Hepatocyte (in vitro differentiated cells): ENCODE measurements at regions not wholly inside any gene's neighbourhood (a gene's known extent, or its start where the extent isn't known, plus 50 kb on each side); places are given as distances from the start of the nearest gene placed in this dataset.

Experiments used
- DNase-seq: peaks from one replicate; pipeline ENCODE4 v3.0.0-alpha.2; 2016; ENCODE audit warnings: low spot score
- H2AFZ ChIP-seq: fragments of 200-600 bp; sonication (generic); 2 replicates; pipeline ENCODE4 v1.6.0; 2016; ENCODE audit warnings: antibody characterized with exemption, mild to moderate bottlenecking
- H3K27ac ChIP-seq: fragments of 200-600 bp; sonication (generic); 2 replicates; pipeline ENCODE4 v1.5.1; 2016; ENCODE audit warnings: mild to moderate bottlenecking
- H3K27me3 ChIP-seq: fragments of 200-600 bp; sonication (generic); 2 replicates; pipeline ENCODE4 v1.6.1; 2016
- H3K36me3 ChIP-seq: fragments of 200-600 bp; sonication (generic); replicated peaks from 2 replicates; pipeline ENCODE4 v1.5.1; 2016; ENCODE audit warnings: low read depth; ENCODE audit not compliant: insufficient read depth
- H3K4me1 ChIP-seq: fragments of 200-600 bp; sonication (generic); 2 replicates; pipeline ENCODE4 v1.5.1; 2016; ENCODE audit warnings: mild to moderate bottlenecking, moderate library complexity; ENCODE audit not compliant: insufficient read depth
- H3K4me2 ChIP-seq: fragments of 200-600 bp; sonication (generic); 2 replicates; pipeline ENCODE4 v1.6.0; 2016
- H3K4me3 ChIP-seq: fragments of 200-600 bp; sonication (generic); 2 replicates; pipeline ENCODE4 v1.5.1; 2016; ENCODE audit warnings: mild to moderate bottlenecking
- H3K79me2 ChIP-seq: fragments of 200-600 bp; sonication (generic); 2 replicates; pipeline ENCODE4 v1.6.0; 2017; ENCODE audit warnings: mild to moderate bottlenecking
- H3K9me2 ChIP-seq: fragments of 200-600 bp; sonication (generic); replicated peaks from 2 replicates; pipeline ENCODE4 v1.6.0; 2017; ENCODE audit warnings: mild to moderate bottlenecking; ENCODE audit not compliant: insufficient read depth
- H3K9me3 ChIP-seq: fragments of 200-600 bp; sonication (generic); 2 replicates; pipeline ENCODE4 v1.5.1; 2016; ENCODE audit warnings: low read depth, mild to moderate bottlenecking
- H4K20me1 ChIP-seq: fragments of 200-600 bp; sonication (generic); 2 replicates; pipeline ENCODE4 v1.6.0; 2016; ENCODE audit warnings: mild to moderate bottlenecking; ENCODE audit not compliant: insufficient read depth, poor library complexity, severe bottlenecking
- CTCF ChIP-seq: fragments of 200-600 bp; sonication (generic); IDR thresholded peaks from 2 replicates; pipeline ENCODE4 v1.5.1; 2016; ENCODE audit warnings: antibody characterized with exemption, mild to moderate bottlenecking; ENCODE audit not compliant: poor library complexity
- EZH2 ChIP-seq: fragments of 200-600 bp; sonication (generic); IDR thresholded peaks from 2 replicates; pipeline ENCODE4 v1.6.1; 2016; ENCODE audit warnings: antibody characterized with exemption, mild to moderate bottlenecking, borderline replicate concordance
- EZH2phosphoT487 ChIP-seq: fragments of 200-600 bp; sonication (generic); IDR thresholded peaks from one replicate; pipeline ENCODE4 v1.6.1; 2018; ENCODE audit warnings: antibody characterized with exemption, mild to moderate bottlenecking, low read depth, moderate library complexity; ENCODE audit not compliant: unreplicated experiment, severe bottlenecking
- WGBS: methylation state at CpG from one replicate; pipeline ENCODE4 v1.1.6; 2016; ENCODE audit warnings: low lambda C conversion rate; ENCODE audit errors: missing lambda C conversion rate; 5-methylcytosine and 5-hydroxymethylcytosine counted together

GRCh38 chr9:31573561-31573960, 810.9 kb upstream of the ACO1 start:
- Histone ChIP-seq H3K9me2 (no peaks in the 10 kb centered on the region), H4K20me1 (no peaks in the 10 kb centered on the region), H3K79me2 (no peaks in the 10 kb centered on the region), H2AFZ (no peak overlapping the region), H3K9me3 (no peaks in the 10 kb centered on the region), H3K27ac (no peak overlapping the region), H3K4me3 (no peak overlapping the region), H3K36me3 (no peaks in the 10 kb centered on the region), H3K4me1 (no peaks in the 10 kb centered on the region), H3K27me3 (no peaks in the 10 kb centered on the region), H3K4me2 (no peak overlapping the region)
- DNase-seq, result no peak
- no peak for TF ChIP-seq EZH2phosphoT487
- no peak for TF ChIP-seq CTCF
- no peak for TF ChIP-seq EZH2
- 80% methylated on average over 2 of the region's 2 CpGs for WGBS

GRCh38 chr9:31574006-31574765, 810.3 kb upstream of the ACO1 start:
- Histone ChIP-seq H3K27ac (no peak overlapping the region), H3K4me2 (no peak overlapping the region), H3K4me3 (no peak overlapping the region), H3K4me1 (no peaks in the 10 kb centered on the region), H4K20me1 (no peaks in the 10 kb centered on the region), H3K27me3 (no peaks in the 10 kb centered on the region), H2AFZ (no peak overlapping the region), H3K79me2 (no peaks in the 10 kb centered on the region), H3K9me3 (no peaks in the 10 kb centered on the region), H3K9me2 (no peaks in the 10 kb centered on the region), H3K36me3 (no peaks in the 10 kb centered on the region)
- peak; percentile 16 for DNase-seq
- no peak for TF ChIP-seq EZH2
- no peak for TF ChIP-seq CTCF
- TF ChIP-seq EZH2phosphoT487, result no peak
- WGBS, result 69% methylated on average over 4 of the region's 4 CpGs

GRCh38 chr9:31582071-31582470, 802.4 kb upstream of the ACO1 start:
- DNase-seq, result no peak
- Histone ChIP-seq H3K9me3 (no peaks in the 10 kb centered on the region), H3K9me2 (no peaks in the 10 kb centered on the region), H4K20me1 (no peaks in the 10 kb centered on the region), H3K36me3 (no peaks in the 10 kb centered on the region), H3K79me2 (no peaks in the 10 kb centered on the region), H3K4me2 (no peak overlapping the region), H3K27ac (no peak overlapping the region), H2AFZ (no peak overlapping the region), H3K4me1 (no peaks in the 10 kb centered on the region), H3K27me3 (no peaks in the 10 kb centered on the region), H3K4me3 (no peak overlapping the region)
- TF ChIP-seq EZH2phosphoT487 (no peak), CTCF (no peak), EZH2 (no peak)
- WGBS, result 37% methylated on average over 3 of the region's 3 CpGs

GRCh38 chr9:31582561-31582960, 801.9 kb upstream of the ACO1 start:
- Histone ChIP-seq H3K4me3 (no peak overlapping the region), H2AFZ (no peak overlapping the region), H3K4me2 (no peak overlapping the region), H3K36me3 (no peaks in the 10 kb centered on the region), H4K20me1 (no peaks in the 10 kb centered on the region), H3K79me2 (no peaks in the 10 kb centered on the region), H3K4me1 (no peaks in the 10 kb centered on the region), H3K27me3 (no peaks in the 10 kb centered on the region), H3K9me3 (no peaks in the 10 kb centered on the region), H3K27ac (no peak overlapping the region), H3K9me2 (no peaks in the 10 kb centered on the region)
- TF ChIP-seq EZH2, result no peak
- TF ChIP-seq CTCF, result no peak
- TF ChIP-seq EZH2phosphoT487, result no peak
- no peak for DNase-seq
